GM18508 (cell line): ENCODE measurements at regions not wholly inside any gene's neighbourhood (a gene's known extent, or its start where the extent isn't known, plus 50 kb on each side); places are given as distances from the start of the nearest gene placed in this dataset.
"Not testable (repeated sequence)": the region's sequence is repeated elsewhere in the genome, so short reads cannot be mapped to it uniquely, and the experiment has no call there.

Experiments used
- ATAC-seq: cut with Tn5 transposase; IDR thresholded peaks from one replicate; pipeline ENCODE4 v1.9.1; 2021; ENCODE audit warnings: moderate number of reproducible peaks; ENCODE audit not compliant: insufficient read depth, unreplicated experiment

DNA sequence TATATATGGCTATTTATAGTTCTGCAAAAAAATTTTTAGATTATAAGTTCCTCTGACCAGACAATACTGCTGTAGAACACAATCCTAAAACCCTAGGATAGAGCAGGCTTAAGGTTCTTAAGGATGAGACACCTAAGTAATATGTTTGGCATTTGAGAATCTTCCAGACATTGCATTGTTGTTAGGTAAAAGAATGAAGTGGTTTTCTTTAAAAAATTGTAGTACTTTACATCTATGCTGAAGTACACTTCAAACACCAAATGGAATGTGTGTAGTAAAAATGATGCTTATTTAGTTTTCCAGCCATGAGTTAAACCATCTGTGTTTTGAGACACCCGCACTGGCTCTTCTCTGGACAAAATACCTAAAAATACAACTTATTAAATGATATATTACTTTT is 857.7 kb downstream of the OTOL1 start:
- no peak for ATAC-seq

DNA sequence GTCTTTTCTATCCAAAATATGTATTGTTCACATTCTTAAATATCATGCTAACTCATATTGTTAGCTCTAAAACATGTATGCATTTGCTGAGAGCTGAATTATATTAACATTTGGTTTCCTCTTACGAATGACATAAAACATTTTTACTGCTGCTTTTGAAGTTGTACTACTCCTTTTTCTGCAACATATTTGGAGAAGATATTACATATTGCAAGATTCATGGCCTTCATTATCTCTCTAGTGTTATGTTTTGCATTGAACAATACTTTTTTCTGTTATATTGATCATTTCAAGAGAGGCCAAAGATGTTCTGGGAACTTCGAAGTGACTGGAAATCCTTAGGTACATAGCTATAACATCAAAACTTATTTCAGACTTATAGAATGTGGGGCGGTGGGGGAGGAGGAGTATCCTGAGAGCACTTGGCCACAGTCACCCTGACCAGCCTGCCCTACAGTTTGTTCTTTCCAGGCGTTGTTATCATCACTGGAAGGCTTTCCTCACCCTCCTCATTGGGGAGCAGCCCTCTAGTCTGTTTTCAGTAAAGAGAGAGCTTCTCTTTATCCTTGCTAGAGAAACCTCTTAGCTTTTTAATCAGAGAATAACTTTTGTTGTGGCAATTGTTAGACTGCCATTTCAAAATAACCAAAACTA is 868.6 kb downstream of the OTOL1 start:
- ATAC-seq = no peak

DNA sequence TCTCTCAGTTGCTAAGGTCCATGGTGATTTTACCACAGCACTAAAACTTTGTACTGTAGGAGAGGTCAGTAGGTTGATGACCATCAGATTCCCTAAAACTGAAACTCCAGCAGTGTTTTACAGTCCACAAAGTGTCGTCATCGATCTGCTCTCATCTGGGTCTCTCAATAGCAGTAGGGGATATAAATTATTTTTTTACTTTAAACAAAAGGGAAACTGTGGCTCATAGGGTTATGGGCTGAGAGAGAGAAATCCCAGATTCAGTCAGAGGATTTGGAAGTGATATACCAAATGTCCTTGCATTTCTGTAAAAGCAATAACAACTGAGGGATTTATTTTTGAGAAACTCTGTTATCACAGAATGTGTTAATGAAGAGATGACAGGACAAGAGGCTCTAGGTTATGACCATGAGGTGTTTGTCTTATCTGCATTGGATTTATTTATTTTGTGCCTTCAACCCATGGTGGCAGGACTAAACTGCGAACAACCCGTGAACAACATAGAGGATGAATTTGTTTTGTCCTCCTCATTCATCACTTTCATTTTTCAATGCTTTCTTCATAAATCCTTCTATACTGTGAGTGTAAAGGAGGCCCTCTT is 869.7 kb downstream of the OTOL1 start:
- no peak for ATAC-seq

DNA sequence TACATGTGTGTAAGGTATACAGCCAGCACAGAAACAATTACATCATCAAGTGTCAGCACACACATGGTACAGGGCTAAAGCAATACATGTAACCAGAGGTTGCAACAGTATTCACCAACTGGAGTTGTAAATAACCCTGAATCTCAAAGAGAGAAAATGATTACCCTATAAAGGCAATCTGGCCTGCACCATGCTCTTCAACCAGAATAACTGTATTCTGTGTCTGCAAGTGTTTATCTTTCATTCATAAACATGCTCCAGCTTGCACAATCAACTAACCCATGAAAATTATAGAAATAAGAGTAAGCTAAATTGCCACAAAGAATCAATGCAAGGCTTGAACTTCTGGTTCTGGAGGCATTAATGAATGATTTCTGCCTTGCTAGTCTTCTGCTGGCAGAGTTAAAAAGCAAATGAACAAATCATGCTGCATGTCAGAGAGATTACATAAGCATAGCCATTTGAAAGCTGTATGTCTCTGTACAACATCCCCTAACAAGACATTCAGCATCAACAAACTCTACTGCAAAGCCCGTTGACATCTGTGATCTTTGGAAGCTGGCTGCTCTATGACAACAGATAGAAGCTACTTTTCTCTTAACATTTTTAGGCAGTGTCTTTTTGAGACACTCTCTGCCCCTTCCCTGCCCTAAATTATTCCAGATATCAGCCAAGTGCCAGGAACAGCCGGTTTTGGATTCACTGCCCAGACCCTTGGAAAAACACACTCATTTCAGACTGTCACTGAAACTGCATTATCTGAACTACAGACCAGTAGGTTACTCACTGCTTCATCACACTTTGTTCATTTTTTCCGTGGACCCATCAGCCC is 871.0 kb downstream of the OTOL1 start:
- ATAC-seq = no peak

DNA sequence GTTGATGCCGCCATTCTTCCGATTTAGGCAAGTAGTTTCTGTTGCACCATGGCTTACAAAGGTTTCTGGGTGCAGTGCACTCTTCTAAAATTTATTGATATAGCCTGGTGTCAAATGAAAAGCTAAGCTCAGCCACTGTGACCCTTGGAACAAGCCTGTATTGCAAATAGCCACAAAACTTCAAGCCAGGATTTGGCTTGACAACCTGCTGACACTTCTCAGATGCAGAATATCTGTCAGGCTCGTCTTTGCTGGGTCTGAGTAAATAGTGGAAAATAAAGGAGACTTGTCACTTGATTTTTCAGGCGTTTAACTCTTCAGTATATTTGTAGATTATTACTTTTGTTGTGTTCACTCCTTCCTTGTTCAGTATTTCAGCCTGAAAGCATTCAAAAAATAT is 871.8 kb downstream of the OTOL1 start:
- no peak for ATAC-seq

DNA sequence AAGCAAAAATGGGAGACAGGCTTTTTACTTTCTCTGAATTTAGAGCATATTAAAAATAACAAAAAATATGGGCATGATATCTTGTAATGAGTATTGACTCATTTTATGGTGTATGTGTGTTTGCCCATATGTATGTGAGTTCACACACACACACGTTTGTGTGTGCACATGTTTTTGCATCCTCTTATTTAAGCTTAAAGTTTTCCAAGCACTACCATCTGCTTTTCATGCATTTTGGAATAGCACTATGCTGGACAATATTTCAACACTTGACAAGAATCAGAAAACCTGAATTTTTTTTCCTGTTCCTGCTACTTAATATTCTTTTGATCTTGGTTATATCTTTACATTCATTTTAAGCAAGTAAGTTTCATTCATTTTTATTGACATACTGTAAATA is 872.7 kb downstream of the OTOL1 start:
- ATAC-seq = no peak

DNA sequence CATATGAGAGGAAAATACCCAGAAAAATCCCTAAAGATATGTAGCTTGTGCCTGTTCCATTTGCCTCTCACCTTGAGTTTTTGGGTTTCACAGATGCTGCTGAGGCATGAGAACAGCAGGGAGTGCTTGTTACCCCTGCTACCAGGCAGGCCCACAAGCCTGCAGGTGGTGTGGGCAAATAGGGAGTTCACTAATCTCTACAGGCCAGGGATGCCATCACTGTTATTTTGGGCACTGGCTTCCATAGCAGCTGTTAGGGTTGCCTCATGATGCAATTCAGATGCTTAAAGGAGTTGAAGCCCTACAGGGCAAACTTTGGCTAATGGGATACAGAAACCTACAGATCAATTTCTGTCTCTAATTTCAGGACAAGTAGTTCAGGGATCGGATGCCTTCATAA is 873.5 kb downstream of the OTOL1 start:
- no peak for ATAC-seq

DNA sequence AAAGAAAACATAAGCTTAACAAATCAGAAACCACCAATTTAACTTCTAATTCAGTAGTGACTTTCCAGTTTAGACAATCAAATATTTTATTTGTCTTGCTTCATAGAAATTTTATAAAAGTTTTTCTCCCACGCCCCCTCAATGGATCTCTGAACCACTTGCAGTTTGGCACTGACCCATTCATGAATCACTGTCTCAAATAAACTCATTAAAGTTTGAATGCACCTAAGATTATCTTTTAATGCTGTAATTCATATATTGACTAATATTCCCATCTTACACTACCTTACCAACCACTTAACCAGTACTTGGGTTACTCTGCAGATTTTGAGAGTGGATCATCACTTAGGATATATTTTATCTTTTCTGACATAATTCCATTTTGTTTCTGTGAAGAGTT is 880.2 kb downstream of the OTOL1 start:
- no peak for ATAC-seq

DNA sequence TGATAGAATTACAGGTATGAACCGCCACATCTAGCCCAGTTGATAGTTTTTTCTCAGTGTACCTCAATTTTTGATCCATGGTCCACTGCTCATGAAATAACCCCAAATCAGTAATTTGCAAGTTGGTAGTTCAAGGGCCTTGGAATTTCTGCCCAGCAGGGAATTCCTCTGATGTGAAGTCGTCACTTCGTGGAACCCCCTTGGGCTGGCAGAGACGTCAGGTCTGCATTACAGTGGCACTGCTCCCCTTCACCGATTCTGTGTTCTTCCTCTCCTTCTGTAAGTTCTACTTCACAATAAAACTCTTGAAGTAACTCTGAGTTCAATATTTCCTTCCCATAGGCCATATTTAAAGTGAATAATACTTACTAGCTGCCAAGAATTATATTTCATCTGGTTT is 881.0 kb downstream of the OTOL1 start:
- ATAC-seq = no peak

DNA sequence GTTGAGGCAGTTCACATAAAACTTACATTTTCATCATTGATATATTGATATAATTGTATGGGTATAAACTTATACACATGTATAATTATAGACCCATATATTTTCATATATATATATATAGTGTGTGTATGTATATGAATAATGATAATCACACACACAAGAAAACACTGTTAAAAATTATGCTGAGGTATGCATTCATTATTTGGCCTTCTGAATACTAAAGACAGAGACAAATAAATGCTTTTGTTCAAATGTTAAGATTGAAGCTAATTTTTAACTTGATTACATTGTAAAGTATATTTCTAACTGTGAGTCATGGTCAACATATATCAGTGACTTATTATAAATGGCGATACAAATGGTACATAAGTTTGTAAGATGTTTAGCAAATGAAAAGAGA is 888.8 kb downstream of the OTOL1 start:
- no peak for ATAC-seq

DNA sequence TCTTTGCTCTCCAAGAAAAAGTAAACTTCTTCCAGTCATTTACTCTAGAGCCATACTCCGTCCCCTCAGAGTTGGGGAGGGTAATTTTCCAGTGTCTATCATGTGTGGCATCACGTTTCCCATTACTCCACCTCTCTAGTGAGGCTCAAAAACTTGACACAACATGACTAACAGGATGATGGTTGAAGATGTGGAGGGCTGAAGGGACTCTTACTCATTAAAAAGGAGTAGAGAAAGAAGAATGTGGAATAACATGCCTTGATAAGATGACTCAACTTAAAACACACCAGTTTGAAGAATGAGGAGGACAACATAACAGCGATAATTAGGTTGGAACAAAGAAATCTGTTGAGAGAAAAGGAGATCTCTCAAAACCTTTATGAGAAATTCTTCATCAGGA is 894.3 kb downstream of the OTOL1 start:
- ATAC-seq = no peak

DNA sequence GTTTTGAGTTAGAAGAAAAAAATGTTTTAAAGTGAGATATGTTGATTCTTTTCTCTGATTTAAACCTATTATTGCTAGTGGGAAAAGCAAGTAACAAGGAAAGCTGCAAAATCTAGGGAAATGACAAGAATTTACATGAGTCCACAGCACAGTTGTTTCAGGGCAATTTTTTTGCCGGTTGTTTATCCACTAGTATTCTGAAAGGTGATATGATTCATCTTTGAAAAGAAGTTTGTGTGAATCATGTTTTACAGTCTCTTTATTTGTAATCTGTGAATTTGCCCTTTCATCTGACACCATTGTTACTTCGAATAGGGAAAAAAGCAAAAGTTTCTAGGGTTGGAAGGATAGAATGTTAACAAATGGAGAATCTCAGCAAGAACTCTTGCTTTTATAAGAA is 894.7 kb downstream of the OTOL1 start:
- no peak for ATAC-seq

DNA sequence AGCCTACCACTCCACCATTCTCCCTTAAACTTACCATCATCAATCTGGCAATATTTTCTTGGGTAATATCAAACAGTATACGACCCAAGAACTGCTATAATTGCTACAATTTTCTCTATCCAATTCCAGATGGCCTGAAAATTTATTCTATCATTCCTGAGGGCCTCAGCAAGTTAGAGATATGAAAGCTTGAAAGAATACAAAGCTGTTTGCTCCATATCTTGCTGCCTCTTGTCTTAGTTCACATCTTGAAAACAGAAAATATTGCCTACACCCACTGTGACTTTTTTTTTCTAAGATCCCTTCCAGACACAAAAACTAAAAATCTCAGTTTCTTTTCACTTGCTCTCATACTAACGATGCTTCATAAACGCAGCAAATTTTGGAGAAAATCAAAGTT is 898.9 kb downstream of the OTOL1 start:
- no peak for ATAC-seq

DNA sequence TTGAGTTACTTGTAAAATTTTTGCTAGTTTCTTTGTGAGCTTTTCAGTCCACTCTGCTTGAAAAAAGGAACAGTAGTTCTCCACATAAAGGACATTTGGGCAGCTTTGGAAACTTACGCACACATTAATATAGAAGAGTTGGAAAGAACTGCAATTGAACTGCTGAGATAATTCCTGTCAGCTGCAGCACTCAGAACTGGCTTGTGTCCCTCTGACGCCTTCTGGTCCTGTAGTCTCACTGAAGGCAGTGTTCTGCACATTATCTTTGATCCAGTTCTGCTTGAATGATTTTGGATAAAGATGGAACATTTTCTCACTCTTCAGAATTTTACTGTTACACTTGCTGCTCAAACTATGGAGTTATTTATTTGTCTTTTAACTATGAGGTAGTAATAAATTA is 901.9 kb downstream of the OTOL1 start:
- ATAC-seq = no peak

DNA sequence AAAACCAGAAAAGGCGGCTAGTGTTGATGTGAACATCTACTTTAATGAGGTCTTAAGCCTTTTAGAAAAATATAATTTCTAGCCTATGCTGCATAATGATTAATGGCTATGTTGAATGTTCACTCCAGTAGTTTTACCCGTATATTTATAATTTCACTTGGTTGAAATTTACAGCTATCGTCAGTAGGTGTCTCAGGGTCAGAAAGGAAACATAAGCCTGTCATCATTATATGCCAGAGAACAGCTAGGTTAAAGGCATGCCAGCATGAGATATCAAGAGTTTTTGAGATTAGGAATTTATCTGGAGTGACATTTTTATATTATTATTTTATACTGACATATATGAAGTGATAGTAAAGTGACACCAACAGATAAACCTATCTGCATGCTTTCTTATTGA is 904.1 kb downstream of the OTOL1 start:
- ATAC-seq = no peak

DNA sequence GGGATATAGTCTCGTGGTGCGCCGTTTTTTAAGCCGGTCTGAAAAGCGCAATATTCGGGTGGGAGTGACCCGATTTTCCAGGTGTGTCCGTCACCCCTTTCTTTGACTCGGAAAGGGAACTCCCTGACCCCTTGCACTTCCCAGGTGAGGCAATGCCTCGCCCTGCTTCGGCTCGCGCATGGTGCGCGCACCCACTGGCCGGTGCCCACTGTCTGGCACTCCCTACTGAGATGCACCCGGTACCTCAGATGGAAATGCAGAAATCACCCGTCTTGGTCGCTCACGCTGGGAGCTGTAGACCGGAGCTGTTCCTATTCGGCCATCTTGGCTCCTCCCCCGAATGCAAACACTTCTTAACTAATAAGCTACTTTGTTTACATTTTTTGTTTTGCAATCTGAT is 914.9 kb downstream of the OTOL1 start:
- not testable (repeated sequence) for ATAC-seq

DNA sequence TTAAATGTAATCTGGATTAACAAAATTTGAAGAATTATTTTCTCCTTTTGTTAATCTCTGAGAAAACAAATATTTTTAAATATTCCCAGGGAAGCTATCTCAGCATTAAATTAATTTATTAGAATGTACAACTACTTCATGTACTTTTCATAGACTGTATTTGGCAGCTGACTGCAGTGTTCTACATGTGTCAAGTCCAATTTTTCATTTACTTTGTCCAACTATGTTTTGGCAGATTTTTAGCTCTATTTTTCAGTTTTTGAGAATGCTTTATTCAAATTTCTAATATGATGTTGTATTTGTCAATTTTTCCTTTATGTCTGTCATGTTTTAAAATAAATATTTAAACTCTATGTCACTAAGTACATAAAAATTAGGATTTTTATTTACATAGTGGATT is 925.1 kb downstream of the OTOL1 start:
- ATAC-seq = no peak

DNA sequence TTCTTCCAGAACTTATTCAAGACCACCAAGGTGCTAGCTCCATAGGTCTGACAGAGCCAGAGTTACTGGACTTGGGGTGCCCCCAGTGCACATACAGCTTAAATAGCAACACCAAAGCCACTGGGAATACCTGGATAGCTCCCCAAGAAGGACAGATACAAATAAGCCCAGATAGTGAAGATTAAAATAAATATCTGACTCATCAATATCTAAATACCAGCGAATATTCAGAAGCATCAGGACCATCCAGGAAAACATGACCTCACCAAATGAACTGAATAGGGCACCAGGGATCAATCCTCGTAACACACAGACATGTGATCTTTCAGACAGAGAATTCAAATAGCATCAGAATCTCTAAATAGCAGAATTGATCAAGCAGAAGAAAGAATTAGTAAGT is 931.6 kb downstream of the OTOL1 start:
- ATAC-seq = no peak

DNA sequence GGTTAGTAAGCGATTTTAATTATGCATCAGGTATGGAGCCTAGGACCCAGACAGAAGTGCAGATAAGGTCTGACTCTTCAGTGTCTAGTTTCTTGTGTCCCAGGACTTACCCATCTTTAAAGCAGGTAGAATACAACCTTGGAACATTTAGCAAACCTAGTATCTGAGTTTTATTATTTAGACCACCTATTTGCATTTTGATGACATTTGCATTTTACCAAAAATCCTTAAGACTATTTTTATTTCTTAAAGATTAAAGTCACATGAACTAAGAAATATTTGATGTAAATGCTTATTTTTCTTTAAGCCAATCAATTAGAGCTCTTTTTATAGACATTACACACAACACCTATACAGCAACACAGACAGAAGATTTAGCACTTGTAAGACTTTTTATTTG is 939.1 kb downstream of the OTOL1 start:
- ATAC-seq = no peak

DNA sequence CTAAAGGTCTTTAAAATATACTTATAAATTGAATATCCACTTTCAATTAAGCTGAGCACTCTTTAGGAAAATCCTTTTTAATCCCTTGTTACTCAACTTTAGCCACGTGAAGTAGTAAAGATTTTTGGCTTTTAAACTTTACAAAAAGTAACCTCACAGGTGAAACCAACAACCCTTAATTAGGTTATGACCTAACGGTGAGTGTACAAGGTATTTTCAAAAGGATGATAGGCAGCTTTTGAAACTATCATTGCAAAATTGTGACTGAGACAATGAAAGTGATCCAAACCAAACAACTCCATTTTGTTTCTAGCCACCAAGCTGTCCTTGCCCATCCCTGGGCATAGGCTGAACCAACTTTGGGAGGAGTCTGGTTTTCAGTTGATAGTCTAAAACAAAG is 940.2 kb downstream of the OTOL1 start:
- no peak for ATAC-seq

DNA sequence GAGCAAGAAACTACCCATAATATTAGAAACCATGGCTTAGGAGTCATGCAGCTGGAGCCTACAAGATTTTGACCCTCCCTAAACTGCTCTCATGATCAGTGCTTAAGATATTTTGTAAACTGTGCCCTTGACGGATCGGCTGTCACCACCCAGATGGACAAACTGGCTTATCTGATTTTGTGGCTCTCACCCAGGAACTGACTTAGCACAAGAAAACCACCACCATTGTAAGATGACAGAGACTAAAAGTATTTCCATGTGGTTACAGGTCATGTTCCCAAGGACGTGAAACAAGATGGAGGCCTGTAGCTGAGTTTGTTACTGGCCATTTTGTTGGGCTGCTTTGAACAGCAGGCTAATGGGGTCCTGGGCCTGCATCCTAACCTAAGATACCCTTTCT is 940.9 kb downstream of the OTOL1 start:
- no peak for ATAC-seq

DNA sequence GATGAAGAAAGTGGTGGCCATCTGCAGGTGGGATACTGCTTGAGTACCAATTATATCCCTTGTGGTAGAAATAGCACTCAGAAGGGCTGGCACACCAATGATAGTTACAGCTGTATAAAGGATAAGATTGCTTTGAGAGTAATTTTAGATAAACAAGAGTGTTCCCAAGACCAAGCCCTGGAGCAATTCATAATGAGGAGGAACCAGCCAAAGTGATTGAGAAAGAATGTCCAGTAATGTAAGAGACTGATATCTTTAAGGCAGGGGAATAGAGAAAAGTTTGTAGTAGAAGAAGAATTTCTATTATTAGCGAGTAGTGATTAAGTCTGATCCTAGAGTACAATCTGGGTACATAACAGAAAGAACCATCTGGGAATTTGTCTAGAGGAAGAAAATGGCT is 945.1 kb downstream of the OTOL1 start:
- no peak for ATAC-seq
